GM21786 (cell line): ENCODE measurements at regions not wholly inside any gene's neighbourhood (a gene's known extent, or its start where the extent isn't known, plus 50 kb on each side); places are given as distances from the start of the nearest gene placed in this dataset.
"Not testable (repeated sequence)": the region's sequence is repeated elsewhere in the genome, so short reads cannot be mapped to it uniquely, and the experiment has no call there.

ENCODE experiments used
- ATAC-seq: cut with Tn5 transposase; IDR thresholded peaks from one replicate; pipeline ENCODE4 v1.9.1; 2021; ENCODE audit not compliant: unreplicated experiment

- ATAC-seq: not testable (repeated sequence)
Measured at GRCh38 chrX:124181515-124181914, 150.9 kb upstream of the TEX13D start.

DNA sequence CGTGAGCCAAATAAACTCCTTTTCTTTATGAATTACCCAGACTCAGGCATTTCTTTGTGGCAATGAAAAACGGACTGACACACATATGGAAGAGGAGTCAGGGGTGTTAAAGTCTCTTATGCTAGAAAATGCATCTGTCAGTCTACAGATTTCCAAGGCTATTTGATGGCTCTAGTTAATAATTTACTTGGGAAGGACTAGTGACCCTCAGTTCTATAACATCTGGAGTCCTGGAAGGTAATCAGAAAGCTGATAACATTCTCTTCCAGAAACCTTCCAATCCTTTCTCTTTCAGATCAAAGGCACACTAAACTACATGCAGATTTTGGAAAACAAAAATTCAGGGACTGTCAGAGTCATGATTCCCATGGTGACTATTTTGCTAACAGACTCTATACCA lies 142.0 kb upstream of the TEX13D start:
- no peak for ATAC-seq

- ATAC-seq: no peak
Measured at GRCh38 chrX:124194199-124194598, 138.3 kb upstream of the TEX13D start.

GRCh38 chrX:124194901-124195300 lies 137.6 kb upstream of the TEX13D start:
- ATAC-seq: no peak

DNA sequence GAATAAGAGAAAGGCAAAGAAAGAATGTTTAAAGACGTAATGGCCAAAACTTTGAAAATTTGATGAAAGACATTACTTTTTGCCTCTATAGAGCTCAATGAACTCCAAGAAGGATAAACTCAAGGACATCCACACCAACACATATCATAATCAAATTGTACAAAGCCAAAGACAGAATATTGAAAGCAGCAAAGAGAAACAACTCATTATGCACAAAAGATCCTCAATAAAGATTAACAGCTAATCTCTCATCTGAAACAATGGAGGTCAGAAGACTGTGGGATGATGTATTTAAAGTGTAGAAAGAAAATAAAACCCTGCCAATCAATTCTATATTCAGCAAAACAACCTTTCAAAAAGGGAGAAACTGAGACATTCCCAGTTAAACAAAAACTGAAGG lies 129.1 kb upstream of the TEX13D start:
- no peak for ATAC-seq

GRCh38 chrX:124208660-124209059 lies 123.8 kb upstream of the TEX13D start:
- ATAC-seq: no peak

DNA sequence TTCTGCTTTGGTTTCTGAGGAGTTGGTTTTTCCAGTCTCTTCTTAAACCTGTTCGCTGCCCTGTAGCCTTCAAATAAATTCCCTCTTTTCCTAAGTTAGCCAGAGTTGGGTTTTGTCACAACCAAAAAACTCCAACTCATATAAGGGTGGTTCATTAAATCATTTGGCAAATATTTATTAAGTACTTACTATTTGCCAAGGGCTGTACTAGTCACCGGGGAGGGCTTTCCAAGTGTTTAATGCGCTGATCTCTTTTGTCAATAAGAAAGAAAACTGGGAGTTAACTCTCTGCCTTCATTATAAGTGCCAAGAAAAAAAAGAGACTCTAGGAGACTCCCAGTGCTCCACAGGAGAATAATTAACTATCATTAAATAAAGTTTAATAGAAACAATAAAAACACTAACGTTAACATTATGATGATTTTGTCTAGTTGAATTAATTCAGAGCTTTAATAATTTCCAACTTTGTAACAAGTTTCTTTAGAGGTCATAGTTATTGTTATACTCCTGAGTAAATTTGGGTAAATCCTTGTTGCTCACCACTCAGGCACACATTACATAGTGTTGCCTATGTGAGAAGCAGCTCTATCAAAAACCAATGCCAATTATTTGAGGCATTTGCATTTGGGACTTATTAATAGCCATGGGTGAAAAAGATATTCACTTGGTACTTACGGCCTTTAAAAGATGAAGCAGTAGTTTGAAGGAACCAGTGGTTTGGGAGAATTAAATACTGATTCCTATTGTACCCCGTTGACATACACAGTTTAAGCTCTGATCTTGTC lies 122.5 kb upstream of the TEX13D start:
- no peak for ATAC-seq

DNA sequence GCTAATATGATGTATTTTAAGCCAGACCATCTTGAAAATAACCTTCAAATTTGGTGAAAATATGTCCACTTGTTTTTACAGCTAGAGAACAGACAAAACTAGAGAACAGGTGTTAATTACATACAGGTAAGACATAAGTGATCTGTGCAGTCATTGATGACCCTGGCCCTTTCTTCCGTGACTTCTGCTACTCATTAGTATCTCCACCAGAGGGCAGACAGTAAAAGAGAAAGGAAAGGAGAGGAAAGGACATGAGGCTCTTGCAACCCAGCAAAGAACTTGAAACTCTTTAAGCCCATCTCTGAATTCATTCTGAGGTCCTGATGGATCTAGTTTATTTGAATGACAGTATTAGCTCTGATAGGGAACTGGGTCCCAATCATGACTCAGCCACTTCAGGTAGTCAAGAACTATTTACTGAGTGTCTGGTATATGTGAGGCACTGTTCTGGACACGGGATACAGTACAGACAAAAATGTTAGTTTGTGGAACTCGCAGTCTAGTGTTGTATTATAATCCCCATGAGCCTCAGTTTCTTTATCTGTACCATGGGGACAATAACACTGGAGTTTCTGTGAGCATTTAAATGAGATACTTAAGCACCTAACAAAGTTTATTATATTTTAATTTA lies 121.0 kb upstream of the TEX13D start:
- peak; percentile 84 for ATAC-seq

- ATAC-seq: no peak
Measured at GRCh38 chrX:124212622-124213021, 119.8 kb upstream of the TEX13D start.

- ATAC-seq: no peak
Measured at GRCh38 chrX:124215786-124216185, 116.7 kb upstream of the TEX13D start.

- ATAC-seq: no peak
Measured at GRCh38 chrX:124216396-124217115, 115.9 kb upstream of the TEX13D start.

GRCh38 chrX:124217304-124218251 lies 114.9 kb upstream of the TEX13D start:
- peak; percentile 92 for ATAC-seq

DNA sequence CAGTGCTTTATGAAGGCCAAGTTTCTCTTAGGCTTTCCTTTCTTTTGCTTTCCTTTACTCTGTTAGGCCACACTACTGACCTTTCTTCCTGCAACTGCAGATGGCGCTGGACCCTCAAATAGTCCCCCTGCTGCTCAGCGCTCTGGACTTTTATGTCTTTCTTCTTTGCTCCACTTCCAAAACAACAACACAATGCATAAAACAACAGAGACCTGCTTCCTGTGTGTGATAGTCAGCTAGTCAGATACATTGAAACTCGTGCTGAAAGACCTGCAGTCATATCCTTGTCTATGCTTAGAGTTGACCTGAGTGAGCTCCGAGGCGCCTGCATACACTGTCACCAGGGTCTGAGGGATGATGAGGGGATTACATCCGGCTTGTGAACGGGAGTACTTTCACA lies 108.9 kb upstream of the TEX13D start:
- no peak for ATAC-seq

DNA sequence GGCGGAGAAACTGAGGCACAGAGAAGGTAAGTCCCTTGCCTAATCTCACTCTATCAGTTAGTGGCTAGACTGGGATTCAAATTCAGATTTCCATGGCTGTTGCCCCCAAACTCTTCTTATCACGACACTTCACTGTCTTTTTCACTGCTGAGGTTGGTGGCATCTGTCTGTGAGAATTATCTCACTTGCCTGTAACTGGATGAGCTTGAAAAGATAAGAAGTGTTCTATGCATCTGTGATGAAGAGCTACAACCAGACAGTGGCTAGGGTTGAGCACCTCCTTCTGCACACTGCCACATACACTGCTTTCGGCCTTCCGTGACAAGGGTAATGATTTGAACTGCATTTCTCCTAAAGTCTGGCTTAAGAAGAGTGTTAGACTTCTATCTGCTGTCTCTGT lies 107.9 kb upstream of the TEX13D start:
- ATAC-seq: no peak

DNA sequence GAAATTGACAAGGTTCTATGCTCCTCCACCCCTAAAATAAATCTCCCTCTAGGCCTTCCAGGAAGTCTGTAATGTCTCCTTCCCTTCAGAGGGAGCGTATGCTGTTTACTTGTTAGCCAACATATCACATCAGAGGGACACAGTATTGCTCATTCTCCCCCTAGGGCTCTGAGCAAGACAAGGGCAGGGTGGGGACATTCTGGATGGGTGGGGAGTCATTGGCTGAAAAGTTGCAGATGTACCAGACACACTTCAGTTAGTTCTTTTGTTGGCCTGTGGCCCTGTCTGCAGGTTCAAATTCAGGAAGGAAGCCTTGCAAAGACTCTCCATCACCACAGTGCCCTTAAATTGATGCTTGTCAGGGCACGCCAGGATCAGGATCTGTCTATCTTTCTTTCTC lies 106.3 kb upstream of the TEX13D start:
- no peak for ATAC-seq

- ATAC-seq: no peak
Measured at GRCh38 chrX:124228849-124229248, 103.6 kb upstream of the TEX13D start.

GRCh38 chrX:124229374-124229773 lies 103.1 kb upstream of the TEX13D start:
- no peak for ATAC-seq

DNA sequence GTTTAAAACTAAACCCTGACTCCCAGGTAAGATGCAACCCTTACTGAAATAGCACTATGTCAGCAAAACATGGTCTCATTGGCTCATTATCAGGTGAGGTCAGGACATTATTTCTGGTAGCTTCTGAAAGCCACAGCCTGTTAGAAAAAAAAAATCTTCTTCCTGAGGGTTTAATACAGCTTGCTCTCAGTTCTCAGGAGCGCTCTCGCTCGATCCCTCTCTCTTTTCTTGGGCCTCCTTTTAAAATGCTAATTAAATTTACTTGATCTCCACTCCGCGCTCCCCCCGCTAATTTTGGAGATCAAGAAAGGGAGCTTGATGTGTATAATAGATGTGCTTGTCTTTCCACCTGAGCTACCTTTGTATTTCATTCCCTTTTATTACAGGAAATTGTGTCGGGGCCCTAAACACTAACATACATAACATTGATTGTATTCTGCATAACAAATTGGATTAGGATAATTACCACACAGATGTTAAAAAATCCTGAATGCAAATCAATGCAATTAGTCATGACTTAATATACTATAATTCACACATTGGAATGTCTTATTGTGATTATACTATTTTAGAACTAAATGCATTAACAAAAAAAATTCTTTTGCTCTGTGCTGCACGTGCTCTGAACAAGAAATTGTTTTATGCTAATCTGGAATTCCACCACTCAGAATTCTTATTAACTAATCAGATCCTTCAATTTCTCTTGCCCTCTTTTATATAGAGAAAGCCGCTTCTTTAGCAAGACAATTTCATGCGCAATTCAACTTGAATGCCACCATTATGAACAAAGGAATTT lies 101.6 kb upstream of the TEX13D start:
- no peak for ATAC-seq

GRCh38 chrX:124231451-124231759 lies 101.1 kb upstream of the TEX13D start:
- ATAC-seq: no peak

- peak; percentile 78 for ATAC-seq
Measured at GRCh38 chrX:124232523-124233201, 99.8 kb upstream of the TEX13D start.
